ENCODE measurements at regions not wholly inside any gene's neighbourhood (a gene's known extent, or its start where the extent isn't known, plus 50 kb on each side); places are given as distances from the start of the nearest gene placed in this dataset.

DNA sequence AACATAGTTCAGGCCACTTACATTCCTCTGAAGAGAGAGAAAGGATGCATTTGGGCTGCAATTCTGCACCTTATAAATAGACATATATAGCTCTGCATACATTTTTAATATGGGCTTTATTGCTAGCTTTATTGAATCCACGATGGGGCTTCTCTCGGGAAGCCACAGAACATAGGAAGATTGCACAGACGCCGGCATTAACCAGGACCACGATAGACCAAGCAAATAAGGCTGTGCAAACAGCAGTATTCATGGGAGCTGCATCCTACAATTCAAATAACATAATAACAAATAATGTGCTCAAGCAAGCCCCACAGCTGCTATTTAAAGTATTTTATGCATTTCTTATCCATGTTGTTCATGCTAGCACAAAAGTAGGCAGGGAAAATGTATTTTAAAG is 432.3 kb downstream of the TMEM114 start:
- Histone ChIP-seq H3K27ac (ENCODE audit: low read depth, low read length) (no peak overlapping the region), H3K9ac (ENCODE audit: extremely low read depth, low read length, poor library complexity, severe bottlenecking) (no peak overlapping the region), H3K27me3 (ENCODE audit: control insufficient read depth, insufficient read depth, low read length, poor library complexity, severe bottlenecking) (no peaks in the 10 kb centered on the region), H3K36me3 (ENCODE audit: control insufficient read depth, insufficient read depth, low read length) (no peaks in the 10 kb centered on the region), H3K4me1 (ENCODE audit: control insufficient read depth, insufficient read depth, low read length) (no peaks in the 10 kb centered on the region), H3K9me3 (ENCODE audit: control insufficient read depth, low read length) (peaks cover 10% of the 10 kb centered on the region), H3K4me3 (ENCODE audit: low read length) (no peak overlapping the region)
- no peak for TF ChIP-seq CTCF (conservative IDR thresholded peaks at IDR 0.05)
- peaks cover 13% of the 10 kb centered on the region for H3K9me3 Mint-ChIP-seq
- WGBS, 2 experiments (ENCODE audit: insufficient coverage in 1 of 2, insufficient read length in 1 of 2) = 91 to 93% methylated on average over 2 to 5 of the region's 5 CpGs
- H3K4me3 Mint-ChIP-seq = no peak overlapping the region
- no peaks in the 10 kb centered on the region for H3K27me3 Mint-ChIP-seq (ENCODE audit: insufficient read depth)
- no peak overlapping the region for H3K27ac Mint-ChIP-seq
- DNase-seq = no peak
- H3K4me1 Mint-ChIP-seq = no peaks in the 10 kb centered on the region
- no peaks in the 10 kb centered on the region for H3K36me3 Mint-ChIP-seq (ENCODE audit: low read depth)

GRCh38 chr16:8155275-8155674 is 435.0 kb downstream of the TMEM114 start:
- Histone ChIP-seq H3K9me3 (ENCODE audit: control insufficient read depth, low read length) (peaks cover 10% of the 10 kb centered on the region), H3K27ac (ENCODE audit: low read depth, low read length) (no peak overlapping the region), H3K4me1 (ENCODE audit: control insufficient read depth, insufficient read depth, low read length) (no peaks in the 10 kb centered on the region), H3K4me3 (ENCODE audit: low read length) (no peak overlapping the region), H3K9ac (ENCODE audit: extremely low read depth, low read length, poor library complexity, severe bottlenecking) (no peak overlapping the region), H3K36me3 (ENCODE audit: control insufficient read depth, insufficient read depth, low read length) (no peaks in the 10 kb centered on the region), H3K27me3 (ENCODE audit: control insufficient read depth, insufficient read depth, low read length, poor library complexity, severe bottlenecking) (no peaks in the 10 kb centered on the region)
- Mint-ChIP-seq H3K27me3 (ENCODE audit: insufficient read depth) (no peaks in the 10 kb centered on the region), H3K4me3 (no peak overlapping the region), H3K36me3 (ENCODE audit: low read depth) (no peaks in the 10 kb centered on the region), H3K9me3 (peaks cover 13% of the 10 kb centered on the region), H3K27ac (no peak overlapping the region), H3K4me1 (no peaks in the 10 kb centered on the region)
- WGBS, 2 experiments (ENCODE audit: insufficient coverage in 1 of 2, insufficient read length in 1 of 2) = 79 to 89% methylated on average over 1 of the region's 2 CpGs
- no peak for DNase-seq
- no peak for TF ChIP-seq CTCF (conservative IDR thresholded peaks at IDR 0.05)

GRCh38 chr16:8146256-8147012 is 443.9 kb downstream of the TMEM114 start:
- Histone ChIP-seq H3K27ac (ENCODE audit: low read depth, low read length) (no peak overlapping the region), H3K36me3 (ENCODE audit: control insufficient read depth, insufficient read depth, low read length) (no peaks in the 10 kb centered on the region), H3K4me3 (ENCODE audit: low read length) (no peak overlapping the region), H3K27me3 (ENCODE audit: control insufficient read depth, insufficient read depth, low read length, poor library complexity, severe bottlenecking) (no peaks in the 10 kb centered on the region), H3K9me3 (ENCODE audit: control insufficient read depth, low read length) (no peaks in the 10 kb centered on the region), H3K9ac (ENCODE audit: extremely low read depth, low read length, poor library complexity, severe bottlenecking) (no peak overlapping the region), H3K4me1 (ENCODE audit: control insufficient read depth, insufficient read depth, low read length) (no peaks in the 10 kb centered on the region)
- Mint-ChIP-seq H3K4me3 (no peak overlapping the region), H3K27ac (no peak overlapping the region), H3K9me3 (no peaks in the 10 kb centered on the region), H3K36me3 (ENCODE audit: low read depth) (no peaks in the 10 kb centered on the region), H3K27me3 (ENCODE audit: insufficient read depth) (no peaks in the 10 kb centered on the region), H3K4me1 (peaks cover 7% of the 10 kb centered on the region)
- no peak for TF ChIP-seq CTCF (conservative IDR thresholded peaks at IDR 0.05)
- no peak for DNase-seq
- WGBS, 2 experiments (ENCODE audit: insufficient coverage in 1 of 2, insufficient read length in 1 of 2) = 93 to 94% methylated on average over 15 to 17 of the region's 17 CpGs

Data from endodermal cell (in vitro differentiated cells).